HCT116 (cell line): ENCODE measurements at regions not wholly inside any gene's neighbourhood (a gene's known extent, or its start where the extent isn't known, plus 50 kb on each side); places are given as distances from the start of the nearest gene placed in this dataset.

Source experiments
- ATAC-seq: fragments of 200-7000 bp; cut with Tn5 transposase; 2 replicates; pipeline ENCODE4 v1.9.1; 2020; ENCODE audit warnings: mild to moderate bottlenecking, moderate library complexity
- BruUV-seq: library from RNA; stranded (reverse); fragments of 400-500 nt; replicated peaks from 2 replicates; lab custom pipeline; 2021; lab: Mats Ljungman, UMichigan
- CTCF ChIA-PET: fragments of 300-600 bp; sonication (Branson Sonifier 250); formaldehyde crosslinking; loops from one replicate; lab custom pipeline; 2021; ENCODE audit warnings: antibody characterized with exemption; lab: Charles Lee
- POLR2A ChIA-PET: fragments of 300-600, 350-600 bp; sonication (Branson Sonifier 250); formaldehyde crosslinking; loops from one replicate; lab custom pipeline; 2021; ENCODE audit warnings: antibody characterized with exemption; lab: Charles Lee
- RAD21 ChIA-PET, 2 experiments: fragments of 300-600 bp; sonication (Branson Sonifier 250); formaldehyde crosslinking; loops; one replicate each; lab custom pipeline; 2023; ENCODE audit warnings: low total read pairs in 2 of 2; ENCODE audit not compliant: uncharacterized antibody in 2 of 2, unreplicated experiment in 2 of 2, low non-redundant PET in 1 of 2; lab: Charles Lee
- DNase-seq: peaks from one replicate; pipeline ENCODE4 v3.0.0-alpha.2; 2010; ENCODE audit warnings: low read depth, low spot score
- H2AFZ ChIP-seq: fragments of 200-600 bp; shearing (Covaris generic), sonication (generic); 2 replicates; pipeline ENCODE4 v1.6.1; 2017; ENCODE audit warnings: low read depth, mixed run types, mixed read lengths, antibody characterized with exemption, low read length; ENCODE audit not compliant: poor library complexity, severe bottlenecking
- H3K27ac ChIP-seq: 2 replicates; pipeline ENCODE4 v1.5.1; 2012; ENCODE audit warnings: low read depth, low read length
- H3K27me3 ChIP-seq: fragments of 200-600 bp; sonication (generic); 2 replicates; pipeline ENCODE4 v1.6.1; 2016; ENCODE audit warnings: mixed run types, low read length, mixed read lengths; ENCODE audit not compliant: insufficient read depth
- H3K36me3 ChIP-seq, 2 experiments: fragments of 200-500 bp in 1 of 2; fragments of 200-600 bp in 1 of 2; sonication (Bioruptor generic) in 1 of 2; sonication (generic) in 1 of 2; 2 replicates each; pipeline versions ENCODE4 v1.5.1 to v1.6.1; 2014 to 2016; ENCODE audit warnings: low read length in 2 of 2, inconsistent platforms in 1 of 2, mixed read lengths in 1 of 2, mixed run types in 1 of 2; ENCODE audit not compliant: insufficient read depth in 2 of 2, control insufficient read depth in 1 of 2
- H3K4me1 ChIP-seq, 2 experiments: fragments of 200-600 bp in 1 of 2; sonication (generic) in 1 of 2; 2 replicates each; pipeline versions ENCODE4 v1.5.1 to v1.6.1; 2012 to 2017; ENCODE audit warnings: low read length in 2 of 2, inconsistent platforms in 1 of 2, mild to moderate bottlenecking in 1 of 2, mixed read lengths in 1 of 2, mixed run types in 1 of 2, moderate library complexity in 1 of 2; ENCODE audit not compliant: insufficient read depth in 2 of 2, control insufficient read depth in 1 of 2
- H3K4me2 ChIP-seq: fragments of 200-600 bp; sonication (generic); 2 replicates; pipeline ENCODE4 v1.6.1; 2017; ENCODE audit warnings: mixed run types, low read length, mixed read lengths
- H3K4me3 ChIP-seq, 2 experiments: fragments of 200-600 bp in 1 of 2; sonication (generic) in 1 of 2; replicated peaks in 1 of 2; 2 replicates each; pipeline ENCODE4 v1.5.1; 2011 to 2016; ENCODE audit warnings: low read length in 2 of 2, control low read depth in 1 of 2, low read depth in 1 of 2, mild to moderate bottlenecking in 1 of 2, mixed read lengths in 1 of 2, mixed run types in 1 of 2
- H3K79me2 ChIP-seq: fragments of 200-600 bp; sonication (generic); 2 replicates; pipeline ENCODE4 v1.6.1; 2017; ENCODE audit warnings: mild to moderate bottlenecking, mixed run types, low read length, moderate library complexity, mixed read lengths; ENCODE audit not compliant: insufficient read depth
- H3K9ac ChIP-seq: fragments of 200-600 bp; sonication (generic); 2 replicates; pipeline ENCODE4 v1.6.1; 2016; ENCODE audit warnings: low read length, mixed read lengths
- H3K9me2 ChIP-seq: fragments of 200-600 bp; sonication (generic), shearing (Covaris generic); 2 replicates; pipeline ENCODE4 v1.6.1; 2017; ENCODE audit warnings: mixed run types, mild to moderate bottlenecking, moderate library complexity; ENCODE audit not compliant: insufficient read depth
- H3K9me3 ChIP-seq, 2 experiments: fragments of 200-500 bp in 1 of 2; fragments of 200-600 bp in 1 of 2; sonication (Bioruptor generic) in 1 of 2; sonication (generic) in 1 of 2; 2 replicates each; pipeline ENCODE4 v1.6.1; 2014 to 2017; ENCODE audit warnings: low read length in 2 of 2, mixed read lengths in 2 of 2, inconsistent platforms in 1 of 2, low read depth in 1 of 2, mild to moderate bottlenecking in 1 of 2, mixed run types in 1 of 2, moderate library complexity in 1 of 2; ENCODE audit not compliant: control insufficient read depth in 1 of 2, insufficient read depth in 1 of 2
- H4K20me1 ChIP-seq: fragments of 200-600 bp; sonication (generic), shearing (Covaris generic); 2 replicates; pipeline ENCODE4 v1.6.1; 2017; ENCODE audit warnings: mixed run types, mild to moderate bottlenecking, moderate library complexity; ENCODE audit not compliant: insufficient read depth
- CEBPB ChIP-seq: IDR thresholded peaks from 2 replicates; pipeline ENCODE4 v1.6.1; 2012; ENCODE audit warnings: low read depth
- EGR1 ChIP-seq: IDR thresholded peaks from 2 replicates; pipeline ENCODE4 v1.6.1; 2012; ENCODE audit warnings: low read depth
- MAX ChIP-seq: IDR thresholded peaks from 2 replicates; pipeline ENCODE4 v1.6.1; 2012
- POLR2A ChIP-seq: IDR thresholded peaks from 2 replicates; pipeline ENCODE4 v1.7.0; 2011; ENCODE audit warnings: borderline replicate concordance; ENCODE audit not compliant: insufficient read depth, insufficient read length; ENCODE audit errors: extremely low read depth
- POLR2AphosphoS5 ChIP-seq: IDR thresholded peaks from 2 replicates; pipeline ENCODE4 v1.6.1; 2011; ENCODE audit warnings: mild to moderate bottlenecking, low read depth, low read length, moderate library complexity
- SP1 ChIP-seq: IDR thresholded peaks from 2 replicates; pipeline ENCODE4 v1.6.1; 2012; ENCODE audit warnings: low read depth
- TCF7L2 ChIP-seq: IDR thresholded peaks from 2 replicates; pipeline ENCODE4 v1.7.0; 2011; ENCODE audit warnings: borderline replicate concordance, inconsistent platforms; ENCODE audit not compliant: insufficient read depth, insufficient read length; ENCODE audit errors: extremely low read depth
- ZBTB33 ChIP-seq: IDR thresholded peaks from 2 replicates; pipeline ENCODE4 v1.6.1; 2011; ENCODE audit warnings: mild to moderate bottlenecking, low read length, moderate library complexity; ENCODE audit not compliant: insufficient replicate concordance; ENCODE audit errors: extremely low read depth
- ZFX ChIP-seq: fragments of 450-650 bp; IDR thresholded peaks from 2 replicates; pipeline ENCODE4 v1.6.1; 2017
- ZNF274 ChIP-seq: fragments of 200-500 bp; sonication (Bioruptor generic); IDR thresholded peaks from 2 replicates; pipeline ENCODE4 v1.6.1; 2014; ENCODE audit warnings: mild to moderate bottlenecking, low read depth, low read length, inconsistent platforms
- intact Hi-C: fragments of 100-400 bp; cut with micrococcal nuclease; formaldehyde crosslinking; loops from 2 replicates; pipeline ENCODE4 v1.10.0; 2022

- Histone ChIP-seq H4K20me1 (no peaks in the 10 kb centered on the region), H3K79me2 (no peaks in the 10 kb centered on the region), H3K4me3 (no peak overlapping the region), H3K9me3 (no peaks in the 10 kb centered on the region), H3K9ac (no peak overlapping the region), H3K27me3 (no peaks in the 10 kb centered on the region), H3K9me2 (no peaks in the 10 kb centered on the region), H3K27ac (no peak overlapping the region), H3K36me3 (no peaks in the 10 kb centered on the region), H3K4me1 (no peaks in the 10 kb centered on the region), H2AFZ (no peak overlapping the region), H3K4me2 (no peak overlapping the region)
- no TSS peak for BruUV-seq
- intact Hi-C loops = no loop called here
- ATAC-seq (no peak), DNase-seq (no peak)
- ChIA-PET RAD21 (no interaction called here), POLR2A (no interaction called here), CTCF (no interaction called here)
- TF ChIP-seq ZNF274 (no peak), POLR2AphosphoS5 (no peak), CEBPB (no peak), SP1 (no peak), ZFX (no peak), POLR2A (no peak), MAX (no peak)
Measured at GRCh38 chr15:95171564-95171963, 940.2 kb downstream of the MCTP2 start.

- Histone ChIP-seq H3K9ac (no peak overlapping the region), H3K36me3 (no peaks in the 10 kb centered on the region), H4K20me1 (no peaks in the 10 kb centered on the region; the same call in 1 of the 2 replicates), H3K9me3 (no peaks in the 10 kb centered on the region), H3K79me2 (no peaks in the 10 kb centered on the region), H3K4me2 (no peak overlapping the region), H3K4me3 (no peak overlapping the region), H3K9me2 (no peaks in the 10 kb centered on the region), H3K27ac (no peak overlapping the region), H3K4me1 (no peaks in the 10 kb centered on the region), H2AFZ (no peak overlapping the region), H3K27me3 (no peaks in the 10 kb centered on the region)
- BruUV-seq = no TSS peak
- CTCF ChIA-PET = no interaction called here
- intact Hi-C loops = no loop called here
- ATAC-seq (no peak), DNase-seq (no peak)
- POLR2A ChIA-PET = no interaction called here
- TF ChIP-seq EGR1 (no peak), ZBTB33 (no peak), TCF7L2 (no peak), SP1 (no peak), MAX (no peak)
- RAD21 ChIA-PET = no interaction called here
Measured at GRCh38 chr15:95174301-95175259, 943.2 kb downstream of the MCTP2 start.
